Stomach (tissue), 4 donors: ENCODE measurements at regions not wholly inside any gene's neighbourhood (a gene's known extent, or its start where the extent isn't known, plus 50 kb on each side); places are given as distances from the start of the nearest gene placed in this dataset.
A peak's percentile ranks its signal among the peaks of the same experiment; 100 is the strongest.

ENCODE experiments used
- EP300 ChIP-seq: sonication (generic); formaldehyde crosslinking; IDR thresholded peaks from one replicate; pipeline ENCODE4 v1.6.1; 2017; ENCODE audit warnings: antibody characterized with exemption
- POLR2A ChIP-seq, 4 donors: fragments of 450-650 bp; IDR thresholded peaks; one replicate each; pipeline ENCODE4 v1.6.1; 2016; ENCODE audit warnings: antibody characterized with exemption in 4 of 4, control low read depth in 2 of 4, mild to moderate bottlenecking in 1 of 4, moderate library complexity in 1 of 4
- POLR2AphosphoS5 ChIP-seq, 3 donors: sonication (generic); formaldehyde crosslinking; IDR thresholded peaks; one replicate each; pipeline ENCODE4 v1.6.1; 2016; ENCODE audit warnings: antibody characterized with exemption in 3 of 3
- TF ChIP-seq, protein P1 (sequence below), 7 experiments: fragments of 450-650 bp in 4 of 7; fragments of 200-600 bp in 3 of 7; sonication (generic) in 3 of 7; IDR thresholded peaks; one replicate each; pipeline ENCODE4 v1.5.1; 2016 to 2019; ENCODE audit warnings: antibody characterized with exemption in 7 of 7, control low read depth in 2 of 7, mild to moderate bottlenecking in 1 of 7

GRCh38 chr18:10040287-10041011 lies 126.6 kb downstream of the VAPA start:
- peak in 1 of 3 donors; percentile 55 for TF ChIP-seq POLR2AphosphoS5 (IDR thresholded peaks at IDR 0.05)
- TF ChIP-seq, protein P1, sequence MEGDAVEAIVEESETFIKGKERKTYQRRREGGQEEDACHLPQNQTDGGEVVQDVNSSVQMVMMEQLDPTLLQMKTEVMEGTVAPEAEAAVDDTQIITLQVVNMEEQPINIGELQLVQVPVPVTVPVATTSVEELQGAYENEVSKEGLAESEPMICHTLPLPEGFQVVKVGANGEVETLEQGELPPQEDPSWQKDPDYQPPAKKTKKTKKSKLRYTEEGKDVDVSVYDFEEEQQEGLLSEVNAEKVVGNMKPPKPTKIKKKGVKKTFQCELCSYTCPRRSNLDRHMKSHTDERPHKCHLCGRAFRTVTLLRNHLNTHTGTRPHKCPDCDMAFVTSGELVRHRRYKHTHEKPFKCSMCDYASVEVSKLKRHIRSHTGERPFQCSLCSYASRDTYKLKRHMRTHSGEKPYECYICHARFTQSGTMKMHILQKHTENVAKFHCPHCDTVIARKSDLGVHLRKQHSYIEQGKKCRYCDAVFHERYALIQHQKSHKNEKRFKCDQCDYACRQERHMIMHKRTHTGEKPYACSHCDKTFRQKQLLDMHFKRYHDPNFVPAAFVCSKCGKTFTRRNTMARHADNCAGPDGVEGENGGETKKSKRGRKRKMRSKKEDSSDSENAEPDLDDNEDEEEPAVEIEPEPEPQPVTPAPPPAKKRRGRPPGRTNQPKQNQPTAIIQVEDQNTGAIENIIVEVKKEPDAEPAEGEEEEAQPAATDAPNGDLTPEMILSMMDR (IDR thresholded peaks at IDR 0.05), result no peak
- TF ChIP-seq POLR2A (IDR thresholded peaks at IDR 0.05), result no peak
- TF ChIP-seq EP300, result peak; percentile 61
